Left lung (tissue), 4 donors: ENCODE measurements at regions not wholly inside any gene's neighbourhood (a gene's known extent, or its start where the extent isn't known, plus 50 kb on each side); places are given as distances from the start of the nearest gene placed in this dataset.

Experiments used
- ATAC-seq: fragments of 200-7000 bp; cut with Tn5 transposase; one replicate; pipeline ENCODE4 v1.9.1; 2020; ENCODE audit warnings: moderate library complexity
- DNase-seq, 4 donors: peaks; one replicate each; pipeline ENCODE4 v3.0.0-alpha.2; 2013 to 2020
- H3K27ac ChIP-seq, 2 donors: fragments of 200-600 bp; sonication (generic) in 1 of 2; one replicate each; pipeline versions ENCODE4 v1.5.0 to v1.8.0; 2020 to 2021
- H3K27me3 ChIP-seq, 2 donors: fragments of 200-600 bp; sonication (generic) in 1 of 2; one replicate each; pipeline versions ENCODE4 v1.5.0 to v1.8.0; 2020 to 2021
- H3K36me3 ChIP-seq, 2 donors: fragments of 200-600 bp; sonication (generic) in 1 of 2; one replicate each; pipeline versions ENCODE4 v1.5.0 to v1.8.0; 2020 to 2021
- H3K4me1 ChIP-seq, 2 donors: fragments of 200-600 bp; one replicate each; pipeline ENCODE4 v1.8.0; 2021
- H3K4me3 ChIP-seq, 2 donors: fragments of 200-600 bp; sonication (generic) in 1 of 2; one replicate each; pipeline versions ENCODE4 v1.5.0 to v1.8.0; 2020 to 2021; ENCODE audit warnings: mild to moderate bottlenecking in 1 of 2
- H3K9me3 ChIP-seq, 2 donors: fragments of 200-600 bp; sonication (generic) in 1 of 2; one replicate each; pipeline versions ENCODE4 v1.5.0 to v1.8.0; 2020 to 2021
- intact Hi-C, 2 donors: fragments of 100-400 bp; cut with DNase I; formaldehyde crosslinking; loops; one replicate each; pipeline versions ENCODE4 v1.11.2 to v1.14.2; 2022
- TF ChIP-seq, protein P1 (sequence below), 2 donors: fragments of 200-600 bp; sonication (generic) in 1 of 2; IDR thresholded peaks; one replicate each; pipeline versions ENCODE4 v1.5.0 to v1.8.0; 2021; ENCODE audit warnings: antibody characterized with exemption in 2 of 2
- donor health status: DM: no; HTN: yes; CAD: no.
- donor health status: DM: no; HTN: no; CAD: no.

DNA sequence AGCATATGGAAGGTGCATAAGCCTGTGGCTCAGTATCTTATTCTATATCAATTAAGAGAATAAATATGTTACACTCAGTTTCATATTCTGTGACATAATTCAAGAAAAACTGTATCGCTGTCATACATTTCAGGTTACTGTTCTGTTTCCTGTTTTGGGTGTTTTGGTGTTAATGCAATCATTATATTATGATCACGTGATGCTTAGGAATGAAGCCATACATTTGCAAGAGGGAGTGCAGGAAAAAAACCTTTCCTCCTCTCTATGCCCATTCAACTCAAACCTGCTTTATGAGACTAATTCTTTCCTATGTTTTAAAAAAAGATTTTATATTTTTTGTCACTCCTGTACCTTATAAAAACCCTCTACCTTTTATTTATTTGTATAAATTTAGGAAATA lies 120.8 kb upstream of the DDX18 start:
- no peak overlapping the region for H3K27ac ChIP-seq
- no peak for DNase-seq
- H3K27me3 ChIP-seq, result no peaks in the 10 kb centered on the region
- intact Hi-C loops, result no loop called here
- TF ChIP-seq, protein P1, sequence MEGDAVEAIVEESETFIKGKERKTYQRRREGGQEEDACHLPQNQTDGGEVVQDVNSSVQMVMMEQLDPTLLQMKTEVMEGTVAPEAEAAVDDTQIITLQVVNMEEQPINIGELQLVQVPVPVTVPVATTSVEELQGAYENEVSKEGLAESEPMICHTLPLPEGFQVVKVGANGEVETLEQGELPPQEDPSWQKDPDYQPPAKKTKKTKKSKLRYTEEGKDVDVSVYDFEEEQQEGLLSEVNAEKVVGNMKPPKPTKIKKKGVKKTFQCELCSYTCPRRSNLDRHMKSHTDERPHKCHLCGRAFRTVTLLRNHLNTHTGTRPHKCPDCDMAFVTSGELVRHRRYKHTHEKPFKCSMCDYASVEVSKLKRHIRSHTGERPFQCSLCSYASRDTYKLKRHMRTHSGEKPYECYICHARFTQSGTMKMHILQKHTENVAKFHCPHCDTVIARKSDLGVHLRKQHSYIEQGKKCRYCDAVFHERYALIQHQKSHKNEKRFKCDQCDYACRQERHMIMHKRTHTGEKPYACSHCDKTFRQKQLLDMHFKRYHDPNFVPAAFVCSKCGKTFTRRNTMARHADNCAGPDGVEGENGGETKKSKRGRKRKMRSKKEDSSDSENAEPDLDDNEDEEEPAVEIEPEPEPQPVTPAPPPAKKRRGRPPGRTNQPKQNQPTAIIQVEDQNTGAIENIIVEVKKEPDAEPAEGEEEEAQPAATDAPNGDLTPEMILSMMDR (IDR thresholded peaks at IDR 0.05), result no peak
- ATAC-seq, result no peak
- H3K4me3 ChIP-seq, result no peak overlapping the region
- H3K4me1 ChIP-seq, result no peaks in the 10 kb centered on the region
- no peaks in the 10 kb centered on the region for H3K36me3 ChIP-seq
- H3K9me3 ChIP-seq, result no peaks in the 10 kb centered on the region

DNA sequence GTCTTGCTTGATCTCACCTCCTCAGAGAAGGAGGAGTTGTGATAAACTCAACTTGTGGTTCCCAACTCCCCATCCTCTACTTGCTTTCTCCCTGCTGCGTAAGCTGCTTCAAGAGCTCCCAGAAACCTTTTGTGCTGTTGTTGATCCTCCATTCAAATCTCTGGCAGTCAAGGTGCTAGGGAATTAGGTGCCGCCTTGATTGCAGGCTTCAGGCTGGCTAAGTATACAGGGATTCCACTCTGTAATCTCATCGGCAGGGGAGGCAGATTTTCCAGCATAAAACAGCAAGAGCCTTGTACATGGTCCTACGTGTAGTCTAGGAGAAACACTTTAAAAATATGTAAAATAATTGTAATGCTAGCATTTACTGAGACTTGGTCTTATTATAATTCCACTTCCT lies 116.2 kb upstream of the DDX18 start:
- no peak overlapping the region for H3K4me3 ChIP-seq
- no peaks in the 10 kb centered on the region for H3K27me3 ChIP-seq
- DNase-seq (no peak), ATAC-seq (no peak)
- H3K9me3 ChIP-seq, result no peaks in the 10 kb centered on the region
- TF ChIP-seq, protein P1 (IDR thresholded peaks at IDR 0.05), result no peak
- H3K27ac ChIP-seq, result no peak overlapping the region
- intact Hi-C loops, result no loop called here
- H3K4me1 ChIP-seq, result no peaks in the 10 kb centered on the region
- no peaks in the 10 kb centered on the region for H3K36me3 ChIP-seq

DNA sequence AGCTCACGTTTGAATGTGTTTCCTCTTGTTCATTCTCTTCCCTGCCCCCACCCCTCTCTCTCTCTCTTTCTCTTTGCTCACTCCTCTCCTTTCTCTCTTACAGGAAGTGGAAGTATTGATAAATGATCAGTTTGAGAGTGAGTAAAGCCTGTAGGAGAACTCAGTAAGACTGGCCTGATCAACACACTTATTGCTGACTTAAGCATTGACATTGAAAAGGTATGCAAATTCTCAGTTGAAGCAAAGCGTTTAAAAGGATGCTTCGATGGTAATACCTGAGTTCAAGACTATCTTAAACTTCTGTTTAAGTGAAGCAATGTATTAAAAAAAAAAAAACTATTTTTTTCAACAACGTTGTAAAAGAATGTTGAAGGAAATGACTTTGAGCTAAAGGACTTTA lies 115.7 kb upstream of the DDX18 start:
- Histone ChIP-seq H3K36me3 (no peaks in the 10 kb centered on the region), H3K4me3 (no peak overlapping the region), H3K9me3 (no peaks in the 10 kb centered on the region), H3K27ac (no peak overlapping the region), H3K4me1 (no peaks in the 10 kb centered on the region), H3K27me3 (no peaks in the 10 kb centered on the region)
- ATAC-seq (no peak), DNase-seq (no peak)
- intact Hi-C loops, result no loop called here
- TF ChIP-seq, protein P1 (IDR thresholded peaks at IDR 0.05), result no peak

DNA sequence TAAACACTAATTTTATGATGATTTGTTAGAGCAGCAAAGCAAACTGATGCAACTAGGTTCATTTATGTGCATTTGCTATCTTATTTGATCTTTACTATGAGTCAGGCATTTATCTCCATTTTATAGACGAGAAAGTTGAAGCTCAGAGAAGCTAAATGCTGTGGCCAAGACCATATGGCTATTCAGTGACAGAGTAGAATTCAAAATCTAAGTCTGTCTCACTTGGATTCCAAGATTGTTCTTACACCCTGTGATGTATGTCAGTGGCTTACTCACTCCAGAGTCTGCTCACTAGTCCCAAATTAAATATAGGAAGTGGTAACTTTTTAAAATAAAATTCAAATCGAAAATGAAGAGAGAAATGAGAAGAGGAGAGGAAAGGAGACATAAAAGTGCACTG lies 114.0 kb upstream of the DDX18 start:
- H3K4me3 ChIP-seq, result no peak overlapping the region

DNA sequence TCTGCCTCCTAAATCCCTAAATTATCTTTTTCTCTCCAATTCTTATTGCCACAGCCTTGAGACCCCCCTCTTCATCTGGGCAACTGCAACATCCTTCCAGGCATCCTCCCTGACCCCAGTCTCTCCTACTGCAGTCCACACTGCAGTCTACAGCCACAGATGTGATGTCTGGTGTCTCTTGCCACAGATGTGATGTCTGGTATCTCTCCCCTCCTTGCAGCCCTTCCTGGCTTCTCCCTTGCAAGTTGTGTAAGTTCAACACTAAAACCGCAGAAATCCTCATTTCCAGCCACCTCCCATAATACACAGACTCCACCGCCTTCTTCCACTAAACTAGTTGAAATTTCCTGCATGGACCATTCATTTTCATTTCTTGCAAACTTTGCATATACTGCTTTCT lies 113.1 kb upstream of the DDX18 start:
- DNase-seq (no peak), ATAC-seq (no peak)
- no peaks in the 10 kb centered on the region for H3K27me3 ChIP-seq
- no peaks in the 10 kb centered on the region for H3K9me3 ChIP-seq
- no peaks in the 10 kb centered on the region for H3K4me1 ChIP-seq
- TF ChIP-seq, protein P1 (IDR thresholded peaks at IDR 0.05), result no peak
- intact Hi-C loops, result no loop called here
- no peak overlapping the region for H3K4me3 ChIP-seq
- H3K27ac ChIP-seq, result no peak overlapping the region
- H3K36me3 ChIP-seq, result no peaks in the 10 kb centered on the region

More for the DNA sequence above, 114.0 kb upstream of the DDX18 start:
- DNase-seq (no peak), ATAC-seq (no peak)
- no peaks in the 10 kb centered on the region for H3K36me3 ChIP-seq
- H3K9me3 ChIP-seq, result no peaks in the 10 kb centered on the region
- H3K27ac ChIP-seq, result no peak overlapping the region
- TF ChIP-seq, protein P1 (IDR thresholded peaks at IDR 0.05), result no peak
- H3K27me3 ChIP-seq, result no peaks in the 10 kb centered on the region
- no peaks in the 10 kb centered on the region for H3K4me1 ChIP-seq
- intact Hi-C loops, result no loop called here
